ENCODE measurements at regions not wholly inside any gene's neighbourhood (a gene's known extent, or its start where the extent isn't known, plus 50 kb on each side); places are given as distances from the start of the nearest gene placed in this dataset.

GRCh38 chr20:51189814-51190782 lies 167.2 kb upstream of the KCNG1 start:
- DNase-seq (ENCODE audit: insufficient read length, low spot score) (no peak), FAIRE-seq (no peak)
- no peak for TF ChIP-seq POLR2A (IDR thresholded peaks at IDR 0.05; ENCODE audit: low read depth, low read length)

GRCh38 chr20:51188941-51189340 lies 166.0 kb upstream of the KCNG1 start:
- FAIRE-seq = no peak
- no peak for DNase-seq (ENCODE audit: insufficient read length, low spot score)
- TF ChIP-seq POLR2A (IDR thresholded peaks at IDR 0.05; ENCODE audit: low read depth, low read length) = no peak

- no peak for TF ChIP-seq POLR2A (IDR thresholded peaks at IDR 0.05; ENCODE audit: low read depth, low read length)
- DNase-seq (ENCODE audit: insufficient read length, low spot score) = no peak
- no peak for FAIRE-seq
These were observed 164.4 kb upstream of the KCNG1 start for GRCh38 chr20:51187261-51187660.

GRCh38 chr20:51185861-51186260 lies 163.0 kb upstream of the KCNG1 start:
- DNase-seq (ENCODE audit: insufficient read length, low spot score) (no peak), FAIRE-seq (no peak)
- no peak for TF ChIP-seq POLR2A (IDR thresholded peaks at IDR 0.05; ENCODE audit: low read depth, low read length)

GRCh38 chr20:51185277-51185676 lies 162.4 kb upstream of the KCNG1 start:
- TF ChIP-seq POLR2A (IDR thresholded peaks at IDR 0.05; ENCODE audit: low read depth, low read length) = no peak
- FAIRE-seq = no peak
- no peak for DNase-seq (ENCODE audit: insufficient read length, low spot score)

- no peak for TF ChIP-seq POLR2A (IDR thresholded peaks at IDR 0.05; ENCODE audit: low read depth, low read length)
- DNase-seq (ENCODE audit: insufficient read length, low spot score) = peak; percentile 18
- FAIRE-seq = no peak
These were observed 161.4 kb upstream of the KCNG1 start for GRCh38 chr20:51184289-51184688.

- DNase-seq (ENCODE audit: insufficient read length, low spot score) = no peak
- TF ChIP-seq POLR2A (IDR thresholded peaks at IDR 0.05; ENCODE audit: low read depth, low read length) = no peak
- FAIRE-seq = no peak
These were observed 160.5 kb upstream of the KCNG1 start for GRCh38 chr20:51183451-51183850.

GRCh38 chr20:51182571-51182970 lies 159.7 kb upstream of the KCNG1 start:
- no peak for TF ChIP-seq POLR2A (IDR thresholded peaks at IDR 0.05; ENCODE audit: low read depth, low read length)
- DNase-seq (ENCODE audit: insufficient read length, low spot score) = no peak
- no peak for FAIRE-seq

- DNase-seq (ENCODE audit: insufficient read length, low spot score) (no peak), FAIRE-seq (no peak)
- no peak for TF ChIP-seq POLR2A (IDR thresholded peaks at IDR 0.05; ENCODE audit: low read depth, low read length)
These were observed 155.2 kb upstream of the KCNG1 start for GRCh38 chr20:51178153-51178552.

GRCh38 chr20:51176876-51177275 lies 154.0 kb upstream of the KCNG1 start:
- no peak for FAIRE-seq
- no peak for TF ChIP-seq POLR2A (IDR thresholded peaks at IDR 0.05; ENCODE audit: low read depth, low read length)
- DNase-seq (ENCODE audit: insufficient read length, low spot score) = no peak

GRCh38 chr20:51176446-51176845 lies 153.5 kb upstream of the KCNG1 start:
- TF ChIP-seq POLR2A (IDR thresholded peaks at IDR 0.05; ENCODE audit: low read depth, low read length) = no peak
- FAIRE-seq (no peak), DNase-seq (ENCODE audit: insufficient read length, low spot score) (no peak)

GRCh38 chr20:51175724-51176123 lies 152.8 kb upstream of the KCNG1 start:
- TF ChIP-seq POLR2A (IDR thresholded peaks at IDR 0.05; ENCODE audit: low read depth, low read length) = no peak
- FAIRE-seq (no peak), DNase-seq (ENCODE audit: insufficient read length, low spot score) (no peak)

GRCh38 chr20:51175156-51175555 lies 152.2 kb upstream of the KCNG1 start:
- FAIRE-seq = no peak
- no peak for TF ChIP-seq POLR2A (IDR thresholded peaks at IDR 0.05; ENCODE audit: low read depth, low read length)
- no peak for DNase-seq (ENCODE audit: insufficient read length, low spot score)

GRCh38 chr20:51174536-51174935 lies 151.6 kb upstream of the KCNG1 start:
- FAIRE-seq (no peak), DNase-seq (ENCODE audit: insufficient read length, low spot score) (no peak)
- no peak for TF ChIP-seq POLR2A (IDR thresholded peaks at IDR 0.05; ENCODE audit: low read depth, low read length)
